ENCODE measurements at regions not wholly inside any gene's neighbourhood (a gene's known extent, or its start where the extent isn't known, plus 50 kb on each side); places are given as distances from the start of the nearest gene placed in this dataset.
"Not testable (repeated sequence)": the region's sequence is repeated elsewhere in the genome, so short reads cannot be mapped to it uniquely, and the experiment has no call there.

- H3K36me3 ChIP-seq (ENCODE audit: control insufficient read depth, insufficient read depth, low read length) = no peaks in the 10 kb centered on the region
- no peaks in the 10 kb centered on the region for H3K9me3 ChIP-seq (ENCODE audit: control insufficient read depth, low read length)
- peak overlapping the region; percentile 8 for H3K4me3 ChIP-seq (ENCODE audit: low read length)
Observed at GRCh38 chrY:19502169-19503091, 242.1 kb downstream of the KDM5D start.

GRCh38 chrY:19498556-19498955, 246.0 kb downstream of the KDM5D start:
- no peaks in the 10 kb centered on the region for H3K27me3 ChIP-seq (ENCODE audit: control insufficient read depth, insufficient read depth, low read length)
- no peak overlapping the region for H3K4me3 ChIP-seq (ENCODE audit: low read length)
- no peaks in the 10 kb centered on the region for H3K9me3 ChIP-seq (ENCODE audit: control insufficient read depth, low read length)
- H3K36me3 ChIP-seq (ENCODE audit: control insufficient read depth, insufficient read depth, low read length) = no peaks in the 10 kb centered on the region
- no peaks in the 10 kb centered on the region for H3K4me1 ChIP-seq (ENCODE audit: control insufficient read depth, insufficient read depth, low read length)
- H3K9ac ChIP-seq (ENCODE audit: low read length) = no peak overlapping the region

More at GRCh38 chrY:19502169-19503091, 242.1 kb downstream of the KDM5D start:
- H3K9ac ChIP-seq (ENCODE audit: low read length) = peak overlapping the region; percentile 34
- no peaks in the 10 kb centered on the region for H3K4me1 ChIP-seq (ENCODE audit: control insufficient read depth, insufficient read depth, low read length)
- no peaks in the 10 kb centered on the region for H3K27me3 ChIP-seq (ENCODE audit: control insufficient read depth, insufficient read depth, low read length)

- Histone ChIP-seq H3K9me3 (ENCODE audit: control insufficient read depth, low read length) (no peaks in the 10 kb centered on the region), H3K27me3 (ENCODE audit: control insufficient read depth, insufficient read depth, low read length) (no peaks in the 10 kb centered on the region), H3K4me3 (ENCODE audit: low read length) (no peak overlapping the region), H3K36me3 (ENCODE audit: control insufficient read depth, insufficient read depth, low read length) (no peaks in the 10 kb centered on the region), H3K9ac (ENCODE audit: low read length) (no peak overlapping the region), H3K4me1 (ENCODE audit: control insufficient read depth, insufficient read depth, low read length) (no peaks in the 10 kb centered on the region)
Observed at GRCh38 chrY:19487494-19487893, 257.0 kb downstream of the KDM5D start.

- H3K9me3 ChIP-seq (ENCODE audit: control insufficient read depth, low read length) = no peaks in the 10 kb centered on the region
- H3K4me1 ChIP-seq (ENCODE audit: control insufficient read depth, insufficient read depth, low read length) = no peaks in the 10 kb centered on the region
- H3K4me3 ChIP-seq (ENCODE audit: low read length) = no peak overlapping the region
- H3K9ac ChIP-seq (ENCODE audit: low read length) = no peak overlapping the region
- H3K27me3 ChIP-seq (ENCODE audit: control insufficient read depth, insufficient read depth, low read length) = no peaks in the 10 kb centered on the region
- H3K36me3 ChIP-seq (ENCODE audit: control insufficient read depth, insufficient read depth, low read length) = no peaks in the 10 kb centered on the region
Observed at GRCh38 chrY:19484997-19485396, 259.5 kb downstream of the KDM5D start.

- H3K4me3 ChIP-seq (ENCODE audit: low read length) = no peak overlapping the region
- no peaks in the 10 kb centered on the region for H3K27me3 ChIP-seq (ENCODE audit: control insufficient read depth, insufficient read depth, low read length)
- no peaks in the 10 kb centered on the region for H3K4me1 ChIP-seq (ENCODE audit: control insufficient read depth, insufficient read depth, low read length)
- no peak overlapping the region for H3K9ac ChIP-seq (ENCODE audit: low read length)
- H3K36me3 ChIP-seq (ENCODE audit: control insufficient read depth, insufficient read depth, low read length) = no peaks in the 10 kb centered on the region
- no peaks in the 10 kb centered on the region for H3K9me3 ChIP-seq (ENCODE audit: control insufficient read depth, low read length)
Observed at GRCh38 chrY:19479141-19479540, 265.4 kb downstream of the KDM5D start.

- Histone ChIP-seq H3K4me3 (ENCODE audit: low read length) (no peak overlapping the region), H3K27me3 (ENCODE audit: control insufficient read depth, insufficient read depth, low read length) (no peaks in the 10 kb centered on the region), H3K9ac (ENCODE audit: low read length) (no peak overlapping the region)
Observed at GRCh38 chrY:19477959-19478358, 266.6 kb downstream of the KDM5D start.

GRCh38 chrY:19465809-19466208, 278.7 kb downstream of the KDM5D start:
- no peak overlapping the region for H3K4me3 ChIP-seq (ENCODE audit: low read length)

More at GRCh38 chrY:19477959-19478358, 266.6 kb downstream of the KDM5D start:
- Histone ChIP-seq H3K4me1 (ENCODE audit: control insufficient read depth, insufficient read depth, low read length) (no peaks in the 10 kb centered on the region), H3K36me3 (ENCODE audit: control insufficient read depth, insufficient read depth, low read length) (no peaks in the 10 kb centered on the region), H3K9me3 (ENCODE audit: control insufficient read depth, low read length) (no peaks in the 10 kb centered on the region)

GRCh38 chrY:19456855-19457448, 287.6 kb downstream of the KDM5D start:
- no peak overlapping the region for H3K9ac ChIP-seq (ENCODE audit: low read length)
- no peaks in the 10 kb centered on the region for H3K9me3 ChIP-seq (ENCODE audit: control insufficient read depth, low read length)
- no peak overlapping the region for H3K4me3 ChIP-seq (ENCODE audit: low read length)
- no peaks in the 10 kb centered on the region for H3K27me3 ChIP-seq (ENCODE audit: control insufficient read depth, insufficient read depth, low read length)
- no peaks in the 10 kb centered on the region for H3K4me1 ChIP-seq (ENCODE audit: control insufficient read depth, insufficient read depth, low read length)
- H3K36me3 ChIP-seq (ENCODE audit: control insufficient read depth, insufficient read depth, low read length) = no peaks in the 10 kb centered on the region

More at GRCh38 chrY:19465809-19466208, 278.7 kb downstream of the KDM5D start:
- Histone ChIP-seq H3K36me3 (ENCODE audit: control insufficient read depth, insufficient read depth, low read length) (no peaks in the 10 kb centered on the region), H3K4me1 (ENCODE audit: control insufficient read depth, insufficient read depth, low read length) (no peaks in the 10 kb centered on the region), H3K9ac (ENCODE audit: low read length) (no peak overlapping the region), H3K27me3 (ENCODE audit: control insufficient read depth, insufficient read depth, low read length) (no peaks in the 10 kb centered on the region), H3K9me3 (ENCODE audit: control insufficient read depth, low read length) (no peaks in the 10 kb centered on the region)

GRCh38 chrY:19433059-19433458, 311.5 kb downstream of the KDM5D start:
- Histone ChIP-seq H3K4me3 (ENCODE audit: low read length) (no peak overlapping the region), H3K9ac (ENCODE audit: low read length) (no peak overlapping the region), H3K36me3 (ENCODE audit: control insufficient read depth, insufficient read depth, low read length) (no peaks in the 10 kb centered on the region), H3K27me3 (ENCODE audit: control insufficient read depth, insufficient read depth, low read length) (no peaks in the 10 kb centered on the region), H3K9me3 (ENCODE audit: control insufficient read depth, low read length) (no peaks in the 10 kb centered on the region), H3K4me1 (ENCODE audit: control insufficient read depth, insufficient read depth, low read length) (no peaks in the 10 kb centered on the region)

GRCh38 chrY:19427736-19428518, 316.6 kb downstream of the KDM5D start:
- H3K4me3 ChIP-seq (ENCODE audit: low read length) = no peak overlapping the region
- H3K9me3 ChIP-seq (ENCODE audit: control insufficient read depth, low read length) = no peaks in the 10 kb centered on the region
- no peaks in the 10 kb centered on the region for H3K36me3 ChIP-seq (ENCODE audit: control insufficient read depth, insufficient read depth, low read length)
- H3K27me3 ChIP-seq (ENCODE audit: control insufficient read depth, insufficient read depth, low read length) = no peaks in the 10 kb centered on the region
- H3K4me1 ChIP-seq (ENCODE audit: control insufficient read depth, insufficient read depth, low read length) = no peaks in the 10 kb centered on the region
- H3K9ac ChIP-seq (ENCODE audit: low read length) = no peak overlapping the region

- H3K4me3 ChIP-seq (ENCODE audit: low read length); H3K27me3 ChIP-seq (ENCODE audit: control insufficient read depth, insufficient read depth, low read length); H3K9ac ChIP-seq (ENCODE audit: low read length); H3K9me3 ChIP-seq (ENCODE audit: control insufficient read depth, low read length); H3K4me1 ChIP-seq (ENCODE audit: control insufficient read depth, insufficient read depth, low read length); H3K36me3 ChIP-seq (ENCODE audit: control insufficient read depth, insufficient read depth, low read length): not testable (repeated sequence)
Observed at GRCh38 chrY:19427191-19427590, 317.3 kb downstream of the KDM5D start.

Data from mucosa of stomach (tissue), 1 donor.